HG02588 (cell line): ENCODE measurements at regions not wholly inside any gene's neighbourhood (a gene's known extent, or its start where the extent isn't known, plus 50 kb on each side); places are given as distances from the start of the nearest gene placed in this dataset.
"Not testable (repeated sequence)": the region's sequence is repeated elsewhere in the genome, so short reads cannot be mapped to it uniquely, and the experiment has no call there.

Experiments
- ATAC-seq: cut with Tn5 transposase; IDR thresholded peaks from one replicate; pipeline ENCODE4 v1.9.1; 2021; ENCODE audit warnings: mild to moderate bottlenecking, moderate library complexity; ENCODE audit not compliant: unreplicated experiment

DNA sequence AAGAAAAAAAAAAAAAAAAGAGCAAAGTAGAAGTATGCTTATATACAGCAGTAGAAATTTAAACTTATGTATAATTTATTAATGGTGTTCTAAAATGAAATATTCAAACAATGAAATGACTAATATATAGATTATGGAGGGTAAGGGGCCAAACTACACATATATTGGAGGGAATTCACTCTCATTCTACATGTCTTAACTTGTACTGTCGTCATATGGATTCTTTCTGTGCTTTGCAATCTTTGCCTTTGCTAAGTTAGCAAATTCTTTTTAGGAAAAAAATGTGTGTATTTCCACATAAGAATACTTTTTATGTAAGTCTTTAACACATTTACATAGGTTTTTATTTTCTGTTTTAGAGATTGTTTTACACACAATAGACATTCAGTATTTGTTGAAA, 118.9 kb upstream of the MBNL1 start:
- ATAC-seq, result no peak

DNA sequence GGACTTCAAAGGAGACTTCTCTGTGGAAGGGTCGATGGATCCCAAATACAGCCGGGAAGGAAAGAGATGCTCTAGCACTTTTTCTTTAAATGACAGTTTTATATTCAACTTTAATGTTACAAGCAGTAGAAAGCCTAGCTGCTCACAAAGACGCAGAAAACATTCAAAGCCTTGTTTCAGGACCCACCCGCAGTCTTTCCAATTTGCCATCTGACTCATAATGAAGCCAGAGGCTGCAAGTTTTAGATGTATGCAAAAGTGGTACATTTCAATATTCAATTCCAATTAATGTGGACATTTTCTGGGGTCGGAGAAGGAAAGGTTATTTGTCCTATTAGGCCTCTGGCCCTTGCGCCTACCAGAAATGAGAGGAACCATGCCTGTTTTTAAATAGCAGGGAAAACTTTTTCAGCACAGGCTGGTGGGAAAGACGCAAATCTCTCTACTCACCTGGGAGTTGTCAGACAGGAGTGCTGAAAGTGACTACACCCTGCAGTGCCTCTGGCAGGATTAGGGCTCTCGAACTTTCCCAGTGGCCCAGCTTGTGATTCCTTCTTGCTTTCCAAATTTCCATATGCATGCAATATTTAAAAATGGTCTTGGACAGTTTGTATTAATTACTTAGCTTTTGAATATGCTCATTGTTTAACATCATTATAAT, 117.4 kb upstream of the MBNL1 start:
- ATAC-seq, result no peak

GRCh38 chr3:152151877-152152765, 116.6 kb upstream of the MBNL1 start:
- not testable (repeated sequence) for ATAC-seq

- not testable (repeated sequence) for ATAC-seq
Measured at GRCh38 chr3:152153115-152153514, 115.6 kb upstream of the MBNL1 start.

- no peak for ATAC-seq
Measured at GRCh38 chr3:152155246-152156020, 113.3 kb upstream of the MBNL1 start.

DNA sequence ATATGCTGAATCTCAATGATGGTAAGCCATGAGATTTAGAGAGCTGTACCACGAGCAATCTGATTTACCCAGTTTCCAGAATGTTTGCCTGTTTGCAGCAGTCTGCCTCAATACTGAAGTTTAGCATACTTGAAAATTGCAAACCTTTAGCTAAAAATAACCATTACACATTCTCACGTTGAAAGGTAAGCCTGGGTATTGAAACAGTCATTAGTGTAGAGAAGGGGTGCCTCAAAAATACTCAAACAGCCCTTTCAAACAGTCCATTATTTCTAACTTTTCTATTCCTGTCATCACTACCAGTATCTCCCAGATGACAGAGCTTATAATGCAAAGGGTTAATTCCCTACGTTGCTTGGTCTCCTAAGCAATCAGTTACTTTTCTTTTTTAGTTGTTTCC, 111.8 kb upstream of the MBNL1 start:
- no peak for ATAC-seq

DNA sequence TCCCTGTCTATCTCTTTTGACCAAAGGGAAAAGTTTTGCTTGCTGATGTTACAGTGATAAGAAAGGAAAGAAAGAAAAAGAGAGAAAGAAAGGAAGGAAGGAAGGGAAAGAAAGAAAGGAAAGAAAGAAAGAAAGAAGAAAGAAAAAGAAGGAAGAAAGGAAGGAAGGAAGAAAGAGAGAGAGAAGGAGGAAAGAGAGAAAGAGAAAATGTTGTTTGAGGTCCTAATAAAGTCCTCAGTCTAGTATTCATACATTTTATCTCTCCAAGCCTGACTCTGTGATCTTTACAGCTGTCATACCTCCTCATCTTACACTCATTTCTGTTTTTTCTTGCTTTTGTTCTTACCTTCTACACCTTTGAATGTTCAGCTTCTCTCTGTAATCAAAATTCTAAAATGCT, 111.4 kb upstream of the MBNL1 start:
- ATAC-seq, result no peak

GRCh38 chr3:152159328-152159727, 109.4 kb upstream of the MBNL1 start:
- ATAC-seq, result no peak

DNA sequence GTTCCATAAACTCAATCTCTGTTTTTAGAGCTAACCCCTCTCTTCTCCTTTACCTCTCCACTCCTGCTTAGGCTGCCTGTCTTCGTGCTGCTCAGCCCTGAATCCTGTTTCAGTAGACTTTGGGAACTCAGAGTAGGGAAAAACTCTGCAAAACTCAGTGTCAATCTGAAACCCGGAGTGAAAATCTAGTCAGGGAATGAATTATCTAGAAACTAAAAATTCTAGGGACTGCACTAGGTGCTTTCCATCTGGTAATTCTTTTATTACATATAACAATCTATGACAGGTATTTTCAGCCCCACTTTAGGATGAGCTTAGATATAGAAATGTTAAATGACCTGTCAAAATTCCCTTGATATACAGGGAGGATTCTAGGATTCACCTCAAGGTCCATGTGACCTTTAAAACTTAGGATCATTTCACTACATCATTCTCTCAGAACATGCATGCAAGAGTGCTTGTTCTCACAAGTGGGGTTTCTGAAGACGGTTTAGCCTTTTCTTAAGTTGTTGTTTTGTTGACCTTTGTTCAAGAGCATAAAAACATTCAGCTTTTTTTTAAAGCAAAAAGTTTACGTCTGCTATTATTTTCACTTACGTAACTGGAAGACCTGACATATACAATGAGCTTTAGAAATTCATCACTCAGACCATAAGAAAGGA, 108.2 kb upstream of the MBNL1 start:
- no peak for ATAC-seq

DNA sequence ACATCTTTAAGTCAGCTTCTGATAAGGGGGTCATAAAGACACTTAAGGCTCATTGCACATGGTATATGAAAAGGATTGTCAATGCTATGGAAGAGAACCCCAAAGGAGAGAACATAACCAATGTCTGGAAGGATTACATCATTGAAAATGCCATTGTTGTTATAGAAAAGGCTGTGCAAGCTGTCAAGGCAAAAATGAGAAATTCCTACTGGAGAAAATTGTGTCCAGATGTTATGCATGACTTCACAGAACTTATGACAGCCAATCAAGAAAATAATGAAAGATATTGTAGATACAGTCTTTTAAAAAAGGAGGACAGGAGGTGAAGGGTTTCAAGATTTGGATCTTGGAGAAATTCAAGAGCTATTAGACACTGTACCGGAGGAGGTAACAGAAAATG, 96.3 kb upstream of the MBNL1 start:
- ATAC-seq, result no peak

- ATAC-seq, result no peak
Measured at GRCh38 chr3:152173627-152174026, 95.1 kb upstream of the MBNL1 start.

DNA sequence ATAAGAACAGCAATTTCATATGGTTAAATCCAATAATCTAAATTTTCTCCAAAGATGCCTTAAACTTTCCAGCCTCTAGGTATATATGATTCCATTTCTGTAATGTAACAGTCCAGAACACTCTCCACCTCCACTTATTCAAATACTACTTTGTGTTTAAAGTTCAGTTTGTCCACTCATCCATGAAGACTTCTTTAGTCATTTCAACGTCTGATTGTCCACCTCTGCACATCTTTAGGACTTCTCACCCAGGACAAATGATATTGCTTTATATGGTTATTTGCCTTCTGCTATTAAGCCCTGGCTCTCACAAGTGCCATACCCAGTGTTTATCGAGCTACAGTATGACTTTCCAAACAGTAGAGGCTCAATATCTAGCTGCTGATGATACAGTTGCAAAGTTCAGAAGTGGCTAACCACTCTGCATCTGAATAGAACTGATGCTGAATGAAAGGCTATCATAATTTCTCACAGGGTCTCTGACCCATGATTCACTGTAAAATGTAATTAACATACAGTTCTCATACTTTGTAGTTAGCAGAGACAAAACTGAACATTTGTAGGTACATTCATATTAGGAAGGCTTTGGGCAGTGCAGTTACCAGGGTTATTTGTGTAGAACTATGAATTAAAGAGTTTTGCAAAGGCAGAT, 93.7 kb upstream of the MBNL1 start:
- ATAC-seq, result no peak

- no peak for ATAC-seq
Measured at GRCh38 chr3:152175528-152175889, 93.2 kb upstream of the MBNL1 start.

DNA sequence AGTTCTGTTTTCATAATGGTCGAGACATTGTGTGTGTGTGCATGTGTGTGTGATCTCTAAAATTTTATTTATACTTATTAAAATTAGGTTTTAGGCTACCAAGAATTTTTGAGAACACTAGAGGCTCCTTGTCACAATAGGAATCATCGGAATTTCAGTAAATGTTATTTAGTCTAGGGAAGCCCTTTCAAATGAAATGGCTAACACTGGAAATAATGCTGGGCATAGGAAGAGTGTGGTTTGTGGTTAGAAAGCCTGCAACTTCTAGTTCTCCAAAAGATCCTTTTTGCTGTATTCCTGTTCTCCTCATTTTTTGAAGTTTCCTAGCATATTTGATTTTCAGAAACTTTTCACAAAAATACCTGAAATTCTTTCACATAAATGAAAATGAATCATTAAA, 92.5 kb upstream of the MBNL1 start:
- ATAC-seq, result no peak

- no peak for ATAC-seq
Measured at GRCh38 chr3:152176998-152177397, 91.7 kb upstream of the MBNL1 start.

- ATAC-seq, result peak; percentile 93
Measured at GRCh38 chr3:152177757-152178156, 91.0 kb upstream of the MBNL1 start.

DNA sequence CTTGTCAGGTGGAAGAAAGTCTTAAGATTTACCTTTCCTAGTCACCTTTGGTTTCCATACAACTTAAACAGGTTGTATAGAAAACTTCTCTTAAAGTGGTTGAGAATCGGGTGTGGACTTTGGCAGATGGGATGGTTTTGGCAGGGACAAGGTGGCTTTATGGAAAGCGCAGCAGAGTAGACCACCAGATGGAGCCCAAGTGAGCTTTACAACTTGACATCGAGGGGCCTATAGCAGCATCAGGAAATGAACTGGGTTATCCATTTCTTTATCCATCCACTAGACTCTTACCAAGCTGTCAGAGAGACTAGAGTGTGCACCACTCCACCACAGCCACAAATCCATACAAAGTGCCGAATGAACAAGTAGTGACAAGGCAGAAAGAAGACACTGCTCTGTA, 85.3 kb upstream of the MBNL1 start:
- no peak for ATAC-seq

DNA sequence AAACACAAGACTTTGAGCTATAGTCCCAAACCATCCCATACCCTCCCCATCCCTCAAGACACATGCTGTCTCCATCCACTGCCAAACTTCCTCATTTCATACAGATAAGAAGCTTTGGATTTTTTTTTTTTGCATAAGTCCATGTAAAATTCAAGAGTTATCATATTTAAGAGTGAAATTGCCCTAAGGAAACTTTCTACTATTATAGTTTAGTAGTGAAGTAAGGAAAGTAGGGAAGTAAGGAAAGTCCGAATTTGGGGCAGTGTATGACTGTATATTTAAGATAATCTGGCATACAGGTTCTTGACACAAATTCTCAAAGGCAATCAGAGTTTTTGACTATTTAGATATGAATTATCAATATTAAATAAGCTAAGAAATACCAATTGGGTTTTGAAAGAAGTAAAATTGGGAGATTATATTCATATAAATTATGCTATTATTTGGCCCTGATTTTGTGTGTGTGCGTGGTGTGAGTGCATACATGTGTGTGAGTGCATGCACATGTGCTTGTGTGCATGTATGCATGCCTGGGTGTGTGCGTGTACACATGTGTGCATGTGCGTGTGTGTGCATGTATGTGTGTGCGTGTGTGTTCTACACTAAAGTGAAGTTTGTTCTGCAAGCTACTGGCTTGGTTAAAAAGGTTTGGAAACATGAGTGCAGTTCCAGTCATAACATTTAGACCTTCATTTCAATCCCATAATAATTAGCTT, 83.6 kb upstream of the MBNL1 start:
- no peak for ATAC-seq

- ATAC-seq, result no peak
Measured at GRCh38 chr3:152185891-152186630, 82.7 kb upstream of the MBNL1 start.
